HPDE6-E6E7 (cell line): ENCODE measurements at regions not wholly inside any gene's neighbourhood (a gene's known extent, or its start where the extent isn't known, plus 50 kb on each side); places are given as distances from the start of the nearest gene placed in this dataset.

ENCODE experiments used
- DNase-seq: peaks from one replicate; pipeline ENCODE4 v3.0.0; 2011; ENCODE audit warnings: missing footprints; ENCODE audit errors: extremely low spot score

DNA sequence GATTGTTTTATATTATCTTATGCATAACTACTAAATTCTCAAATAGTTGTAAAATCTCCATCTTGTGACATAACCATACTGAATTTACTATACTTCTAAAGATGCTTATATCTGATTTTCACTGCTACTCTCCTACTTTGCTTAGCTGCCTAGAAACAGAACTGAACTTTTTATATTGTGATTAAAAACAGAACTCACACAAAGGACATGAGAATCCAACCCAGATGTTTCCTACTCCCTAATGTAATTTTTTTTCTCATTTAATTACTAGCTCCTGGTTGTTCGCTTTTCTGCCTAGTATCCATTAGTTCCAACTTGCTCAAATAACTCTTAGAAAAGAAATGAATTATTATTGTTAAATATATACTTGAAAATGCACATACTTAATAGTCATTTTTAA is 283.5 kb upstream of the ACTRT1 start:
- DNase-seq, result no peak

DNA sequence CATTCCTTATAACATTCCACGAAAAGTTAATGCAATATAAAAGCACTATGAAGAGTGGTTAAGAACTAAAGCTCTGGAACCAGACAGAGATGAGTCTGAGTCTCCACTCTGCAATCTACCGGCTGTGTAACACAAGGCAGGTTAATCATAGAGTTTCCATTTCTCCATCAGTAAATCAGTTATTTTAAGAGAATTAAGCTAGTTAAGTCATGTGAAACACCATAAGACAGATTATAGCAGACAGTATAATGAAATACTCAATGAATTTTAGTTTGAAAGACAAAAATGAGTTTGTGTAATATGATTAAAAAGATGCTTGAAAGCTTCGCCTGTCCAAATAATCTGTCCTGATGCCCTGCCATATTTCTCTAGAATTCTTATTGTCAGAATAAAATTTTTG is 282.6 kb upstream of the ACTRT1 start:
- no peak for DNase-seq

DNA sequence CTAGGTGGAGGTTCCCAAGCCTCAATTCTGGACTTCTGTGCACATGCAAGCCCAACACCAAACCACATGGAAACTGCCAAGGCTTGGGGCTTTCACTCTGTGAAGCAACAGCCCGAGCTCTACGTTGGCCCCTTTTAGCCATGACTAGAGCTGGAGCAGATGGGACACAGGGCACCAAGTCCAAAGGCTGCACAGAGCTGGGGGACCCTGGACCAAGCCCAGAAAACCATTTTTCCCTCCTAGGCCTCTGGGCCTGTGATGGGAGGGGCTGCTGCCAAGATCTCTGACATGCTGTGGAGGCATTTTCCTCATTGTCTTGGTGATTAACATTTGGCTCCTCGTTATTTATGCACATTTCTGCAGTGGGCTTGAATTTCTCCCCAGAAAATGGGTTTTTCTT is 258.7 kb upstream of the ACTRT1 start:
- no peak for DNase-seq

DNA sequence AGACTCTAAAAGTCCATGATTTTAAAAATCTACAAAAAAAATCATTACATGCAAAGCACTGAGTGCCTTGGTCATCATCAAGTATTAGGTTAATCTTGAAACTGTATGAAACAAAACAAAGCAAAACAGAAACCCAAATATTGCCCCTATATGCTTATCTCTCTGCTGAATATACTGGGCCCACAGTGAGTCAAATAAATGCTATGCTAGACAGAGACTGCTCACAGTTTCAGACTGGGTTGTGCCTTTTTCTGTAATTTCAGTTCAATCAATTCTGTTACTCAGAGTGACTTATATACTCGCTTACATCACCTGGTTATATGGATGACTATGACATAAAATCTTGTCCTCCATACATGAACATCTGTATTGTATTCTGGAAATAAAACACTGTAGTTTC is 257.1 kb upstream of the ACTRT1 start:
- DNase-seq, result no peak

DNA sequence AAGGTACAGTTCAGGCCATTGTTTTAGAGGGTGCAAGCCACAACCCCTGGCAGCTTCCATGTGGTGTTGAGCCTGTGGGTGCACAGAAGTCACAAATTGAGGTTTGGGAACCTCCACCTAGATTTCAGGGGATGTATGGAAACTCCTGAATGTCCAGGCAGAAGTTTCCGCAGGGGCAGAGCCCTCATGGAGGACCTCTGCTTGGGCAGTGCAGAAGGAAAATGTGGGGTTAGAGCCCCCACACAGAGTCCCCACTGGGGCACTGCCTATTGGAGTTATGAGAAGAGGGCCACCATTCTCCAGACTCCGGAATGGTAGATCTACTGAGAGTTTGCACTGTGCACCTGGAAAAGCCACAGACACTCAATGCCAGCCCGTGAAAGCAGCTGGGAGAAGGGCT is 242.0 kb upstream of the ACTRT1 start:
- no peak for DNase-seq

DNA sequence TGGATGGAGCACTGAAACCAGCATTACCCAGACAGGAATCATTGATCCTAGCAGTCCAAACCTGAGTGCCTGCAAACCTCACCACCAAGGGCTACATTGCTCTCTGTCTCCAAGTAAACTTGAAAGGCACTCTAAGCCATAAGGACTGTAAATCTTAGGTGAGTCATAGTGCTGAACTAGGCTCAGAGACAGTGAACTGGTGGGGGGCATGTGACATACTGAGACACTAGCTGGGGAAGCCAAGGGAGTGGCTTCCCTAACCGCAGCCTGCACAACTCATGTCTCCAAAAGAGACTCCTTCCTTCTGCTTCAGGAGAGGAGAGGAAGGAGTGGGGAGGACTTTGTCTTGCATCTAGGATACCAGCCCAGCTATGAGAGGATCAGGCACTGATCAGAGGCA is 235.5 kb upstream of the ACTRT1 start:
- DNase-seq, result no peak

DNA sequence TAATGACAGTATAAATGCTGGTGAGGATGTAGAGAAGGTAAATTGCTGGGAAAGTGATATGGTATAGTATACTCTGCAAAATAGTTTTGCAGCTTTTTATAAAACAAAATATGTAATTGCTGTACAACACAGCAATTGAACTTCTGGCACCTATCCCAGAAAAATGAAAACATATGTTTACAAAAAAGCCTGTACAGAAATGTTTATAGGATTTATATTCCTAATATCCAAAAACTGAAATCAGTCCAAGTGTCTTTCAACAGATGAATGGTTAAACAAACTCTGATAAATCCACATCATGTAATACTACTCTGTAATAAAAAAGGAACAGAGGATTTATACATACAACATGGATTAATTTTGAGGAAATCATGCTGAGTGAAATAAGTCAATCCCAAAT is 198.4 kb upstream of the ACTRT1 start:
- no peak for DNase-seq

DNA sequence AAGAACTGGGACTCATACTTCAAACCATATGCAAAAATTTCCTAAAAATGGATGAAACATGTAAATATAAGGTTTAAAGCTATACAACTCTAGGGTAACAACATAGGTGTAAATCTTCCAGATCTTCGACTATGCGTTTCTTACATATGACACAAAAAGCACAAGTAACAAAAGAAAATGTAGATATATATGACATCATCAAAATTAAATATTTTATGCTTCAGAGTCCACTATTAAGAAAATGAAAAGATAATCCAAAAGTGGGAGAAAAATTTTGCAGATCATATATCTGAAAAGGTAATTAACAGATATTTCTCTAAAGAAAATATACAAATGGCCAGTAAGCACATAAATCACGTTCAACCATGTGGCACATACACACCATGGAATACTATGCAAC is 164.2 kb upstream of the ACTRT1 start:
- DNase-seq, result no peak

DNA sequence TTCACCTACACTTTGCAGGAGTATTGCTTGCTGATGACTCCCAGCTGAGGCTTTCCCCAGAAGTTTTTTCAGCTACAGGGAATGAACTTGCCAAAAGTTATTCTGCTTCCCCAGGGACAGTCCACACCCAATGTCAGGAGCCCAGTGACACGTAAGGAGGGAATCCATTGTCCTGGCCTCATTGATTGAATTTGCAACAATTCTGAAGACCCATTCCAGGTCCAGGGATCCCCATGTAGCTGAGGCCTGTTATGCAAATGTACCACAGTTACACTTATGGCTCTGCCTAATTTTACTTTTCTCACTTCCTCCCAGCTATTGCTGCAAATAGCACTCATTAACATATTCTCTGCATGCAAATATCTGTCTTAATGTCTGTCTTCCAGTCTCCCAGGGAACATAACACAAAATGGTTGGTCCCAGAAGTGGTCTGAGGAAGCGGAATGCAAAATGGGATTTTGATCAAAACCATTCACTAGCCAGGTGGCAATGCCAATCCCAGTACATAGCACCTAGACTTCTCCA is 113.7 kb upstream of the ACTRT1 start:
- DNase-seq, result no peak

DNA sequence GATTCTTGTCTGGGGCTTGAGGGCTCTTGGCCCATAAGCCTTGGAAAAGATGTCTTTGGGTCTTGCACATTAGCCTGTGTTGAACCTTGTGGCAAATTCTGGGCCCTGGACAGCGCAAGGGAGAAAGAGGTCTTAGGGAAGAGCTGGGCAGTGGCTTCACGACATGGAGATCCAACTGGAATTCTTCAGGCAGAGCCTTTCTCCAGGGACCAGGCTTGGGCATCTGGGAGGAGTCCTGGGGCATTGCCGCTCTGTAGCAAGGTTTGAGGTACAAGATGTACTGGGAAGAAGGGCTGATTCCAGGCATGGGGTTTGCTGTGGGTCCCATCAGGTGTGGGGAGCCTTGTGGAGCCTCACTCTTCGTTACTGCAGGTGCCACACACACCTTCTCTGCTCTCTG is 104.0 kb upstream of the ACTRT1 start:
- no peak for DNase-seq

DNA sequence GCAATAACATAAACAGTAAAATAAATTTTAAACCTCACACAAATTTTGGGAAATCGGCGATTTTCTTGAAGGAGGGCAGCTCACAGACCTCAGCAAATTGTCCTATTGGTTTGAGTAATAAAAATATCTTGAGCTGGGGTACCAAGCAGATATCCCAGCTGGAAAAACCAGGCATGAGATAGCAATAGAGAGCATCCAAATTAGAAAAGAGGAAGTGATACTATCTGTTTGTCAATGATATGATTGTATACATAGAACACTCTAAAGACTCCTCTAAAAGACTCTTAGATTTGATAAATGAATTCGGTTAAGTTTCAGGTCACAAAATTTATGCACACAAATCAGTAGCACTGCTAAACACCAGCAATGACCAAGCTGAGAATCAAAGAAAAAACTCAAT is 90.5 kb upstream of the ACTRT1 start:
- no peak for DNase-seq

DNA sequence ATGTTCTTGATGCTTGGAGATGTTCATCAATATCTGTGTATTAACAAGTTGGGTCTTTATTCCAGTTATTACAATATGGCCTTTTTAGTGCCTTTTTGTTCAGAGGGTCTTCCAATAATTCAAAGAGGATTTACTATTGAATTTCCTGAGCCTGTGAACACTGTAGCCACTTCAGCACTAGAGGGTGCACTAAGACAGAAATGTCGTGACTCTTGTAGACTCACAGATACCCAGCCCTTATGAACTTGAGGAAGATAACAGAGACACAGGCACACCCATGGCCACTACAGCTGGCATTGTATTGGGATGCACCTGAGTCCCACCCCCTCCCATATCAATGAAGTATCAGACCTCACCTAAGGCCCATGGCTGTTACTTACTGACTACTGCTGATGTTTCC is 54.4 kb upstream of the ACTRT1 start:
- DNase-seq, result no peak

DNA sequence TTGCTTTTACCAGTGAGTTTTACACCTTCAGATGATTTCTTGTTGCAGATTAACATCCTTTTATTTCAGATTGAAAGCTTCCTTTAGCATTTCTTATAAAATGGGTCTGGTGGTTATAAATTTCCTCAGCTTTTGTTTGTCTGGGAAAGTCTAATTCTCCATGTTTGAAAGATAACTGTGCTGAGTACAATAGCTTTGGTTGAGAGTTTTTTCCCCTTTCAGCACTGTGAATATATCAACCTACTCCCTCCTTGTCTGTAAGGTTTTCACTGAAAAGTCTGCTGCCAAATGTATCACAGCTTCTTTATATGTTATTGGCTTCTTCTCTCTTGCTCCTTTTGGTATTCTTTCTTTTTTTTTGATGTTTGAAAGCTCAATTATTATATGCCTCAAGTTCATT is 53.5 kb upstream of the ACTRT1 start:
- DNase-seq, result no peak
